CD14-positive monocyte (primary cell): ENCODE measurements at regions not wholly inside any gene's neighbourhood (a gene's known extent, or its start where the extent isn't known, plus 50 kb on each side); places are given as distances from the start of the nearest gene placed in this dataset.

Experiments used
- DNase-seq, 3 donors: peaks; one replicate each; pipeline ENCODE4 v3.0.0-alpha.2; 2011 to 2022
- H2AFZ ChIP-seq: 2 replicates; pipeline ENCODE4 v1.6.0; 2012; ENCODE audit warnings: mild to moderate bottlenecking, low read depth, low read length, inconsistent platforms; ENCODE audit not compliant: insufficient read depth, poor library complexity, severe bottlenecking
- H3K27ac ChIP-seq, 2 donors: 1 replicate in 1 of 2; 2 replicates in 1 of 2; pipeline ENCODE4 v1.5.1; 2012 to 2013; ENCODE audit warnings: low read length in 2 of 2, control low read depth in 1 of 2, inconsistent platforms in 1 of 2, low read depth in 1 of 2, mild to moderate bottlenecking in 1 of 2
- H3K27me3 ChIP-seq, 2 donors: one replicate each; pipeline versions ENCODE4 v1.6.0 to v1.6.1; 2011 to 2013; ENCODE audit warnings: low read length in 2 of 2; ENCODE audit not compliant: control insufficient read depth in 2 of 2, insufficient read depth in 2 of 2
- H3K36me3 ChIP-seq, 2 donors: replicated peaks in 1 of 2; 1 replicate in 1 of 2; 2 replicates in 1 of 2; pipeline versions ENCODE4 v1.5.1 to v1.6.1; 2012 to 2013; ENCODE audit warnings: low read length in 2 of 2, control low read depth in 1 of 2, inconsistent platforms in 1 of 2, mild to moderate bottlenecking in 1 of 2; ENCODE audit not compliant: insufficient read depth in 2 of 2, control insufficient read depth in 1 of 2
- H3K4me1 ChIP-seq, 2 donors: 1 replicate in 1 of 2; 2 replicates in 1 of 2; pipeline versions ENCODE4 v1.5.1 to v1.6.1; 2012 to 2013; ENCODE audit warnings: low read length in 2 of 2, control low read depth in 1 of 2, inconsistent platforms in 1 of 2, mild to moderate bottlenecking in 1 of 2, moderate library complexity in 1 of 2; ENCODE audit not compliant: insufficient read depth in 2 of 2, control insufficient read depth in 1 of 2
- H3K4me2 ChIP-seq: replicated peaks from 2 replicates; pipeline ENCODE3; 2012; ENCODE audit warnings: low read length, moderate library complexity, mild to moderate bottlenecking; ENCODE audit not compliant: poor library complexity, severe bottlenecking; ENCODE audit errors: extremely low read depth
- H3K4me3 ChIP-seq, 3 experiments: fragments of 200-600 bp in 1 of 3; sonication (generic) in 1 of 3; replicated peaks in 1 of 3; 1 replicate in 2 of 3; 2 replicates in 1 of 3; pipeline ENCODE4 v1.5.1; 2011 to 2013; ENCODE audit warnings: low read length in 3 of 3, mild to moderate bottlenecking in 3 of 3, control low read depth in 2 of 3, low read depth in 2 of 3, inconsistent platforms in 1 of 3, moderate library complexity in 1 of 3
- H3K79me2 ChIP-seq: 2 replicates; pipeline ENCODE4 v1.6.0; 2012; ENCODE audit warnings: mild to moderate bottlenecking, control low read depth, inconsistent platforms, low read length, moderate library complexity; ENCODE audit not compliant: insufficient read depth
- H3K9ac ChIP-seq: 2 replicates; pipeline ENCODE4 v1.6.0; 2017; ENCODE audit warnings: low read length, mild to moderate bottlenecking; ENCODE audit not compliant: insufficient read depth, poor library complexity, severe bottlenecking
- H3K9me3 ChIP-seq, 2 donors: replicated peaks in 1 of 2; 1 replicate in 1 of 2; 2 replicates in 1 of 2; pipeline versions ENCODE4 v1.5.1 to v1.6.1; 2012 to 2013; ENCODE audit warnings: low read length in 2 of 2, control low read depth in 1 of 2; ENCODE audit not compliant: control insufficient read depth in 1 of 2, insufficient read depth in 1 of 2
- H4K20me1 ChIP-seq: 2 replicates; pipeline ENCODE4 v1.6.0; 2012; ENCODE audit warnings: mild to moderate bottlenecking, low read length, control low read depth, moderate library complexity; ENCODE audit not compliant: insufficient read depth
- H3K27ac Mint-ChIP-seq, 7 donors: one replicate each; pipeline ENCODE4 v1.8.0; 2020; ENCODE audit warnings: mild to moderate bottlenecking in 7 of 7, mixed read lengths in 7 of 7, moderate library complexity in 6 of 7, inconsistent platforms in 2 of 7
- H3K27me3 Mint-ChIP-seq, 3 donors: one replicate each; pipeline ENCODE4 v1.8.0; 2021 to 2022; ENCODE audit warnings: low read depth in 3 of 3, mild to moderate bottlenecking in 3 of 3, mixed read lengths in 3 of 3, moderate library complexity in 3 of 3, inconsistent platforms in 1 of 3
- H3K36me3 Mint-ChIP-seq, 2 donors: one replicate each; pipeline ENCODE4 v1.8.0; 2020; ENCODE audit warnings: mixed read lengths in 2 of 2, inconsistent platforms in 1 of 2, mild to moderate bottlenecking in 1 of 2
- H3K4me1 Mint-ChIP-seq: one replicate; pipeline ENCODE4 v1.8.0; 2020; ENCODE audit warnings: mild to moderate bottlenecking, mixed read lengths
- H3K4me3 Mint-ChIP-seq, 2 donors: one replicate each; pipeline ENCODE4 v1.8.0; 2020; ENCODE audit warnings: mild to moderate bottlenecking in 2 of 2, mixed read lengths in 2 of 2, moderate library complexity in 1 of 2
- H3K9me3 Mint-ChIP-seq, 7 donors: one replicate each; pipeline ENCODE4 v1.8.0; 2020 to 2022; ENCODE audit warnings: mixed read lengths in 7 of 7, mild to moderate bottlenecking in 6 of 7, moderate library complexity in 6 of 7, inconsistent platforms in 2 of 7
- WGBS: methylation state at CpG from one replicate; pipeline ENCODE4 v1.1.5; 2013; ENCODE audit warnings: missing lambda C conversion rate; ENCODE audit not compliant: insufficient coverage; 5-methylcytosine and 5-hydroxymethylcytosine counted together
- intact Hi-C, 2 donors: fragments of 100-400 bp; cut with micrococcal nuclease; formaldehyde crosslinking; loops; one replicate each; pipeline versions ENCODE4 v1.15.0 to v1.15.1; 2023
- TF ChIP-seq, protein P1 (sequence below): fragments of 200-600 bp; IDR thresholded peaks from one replicate; pipeline ENCODE4 v1.8.0; 2022; ENCODE audit warnings: antibody characterized with exemption, mild to moderate bottlenecking

DNA sequence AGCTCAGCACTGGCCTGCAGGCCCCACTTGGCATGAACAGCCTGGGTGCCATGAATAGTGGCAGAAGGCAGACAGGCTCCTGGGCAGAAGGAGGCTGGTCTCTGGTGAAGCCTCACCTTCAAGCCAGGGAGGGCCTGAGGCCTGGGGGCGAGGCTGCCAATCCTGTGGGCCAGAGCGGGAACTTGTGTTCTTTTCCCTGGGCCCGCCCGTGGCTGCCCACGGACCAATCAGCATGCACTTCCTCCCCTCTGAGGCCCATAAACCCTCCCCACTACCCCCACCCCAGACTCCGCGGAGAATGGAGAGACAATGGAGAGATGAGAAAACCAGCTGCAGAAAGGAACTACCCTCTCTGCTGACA lies 283.8 kb upstream of the ROBO1 start:
- Histone ChIP-seq H2AFZ (no peak overlapping the region), H3K4me2 (no peak overlapping the region), H3K9me3 (peaks cover 5 to 19% of the 10 kb centered on the region in 2 donors), H3K4me1 (no peaks in the 10 kb centered on the region), H3K27me3 (no peaks in the 10 kb centered on the region), H3K4me3 (no peak overlapping the region), H3K36me3 (no peaks in the 10 kb centered on the region), H3K79me2 (no peaks in the 10 kb centered on the region), H3K27ac (no peak overlapping the region), H3K9ac (no peak overlapping the region), H4K20me1 (no peaks in the 10 kb centered on the region)
- TF ChIP-seq, protein P1, sequence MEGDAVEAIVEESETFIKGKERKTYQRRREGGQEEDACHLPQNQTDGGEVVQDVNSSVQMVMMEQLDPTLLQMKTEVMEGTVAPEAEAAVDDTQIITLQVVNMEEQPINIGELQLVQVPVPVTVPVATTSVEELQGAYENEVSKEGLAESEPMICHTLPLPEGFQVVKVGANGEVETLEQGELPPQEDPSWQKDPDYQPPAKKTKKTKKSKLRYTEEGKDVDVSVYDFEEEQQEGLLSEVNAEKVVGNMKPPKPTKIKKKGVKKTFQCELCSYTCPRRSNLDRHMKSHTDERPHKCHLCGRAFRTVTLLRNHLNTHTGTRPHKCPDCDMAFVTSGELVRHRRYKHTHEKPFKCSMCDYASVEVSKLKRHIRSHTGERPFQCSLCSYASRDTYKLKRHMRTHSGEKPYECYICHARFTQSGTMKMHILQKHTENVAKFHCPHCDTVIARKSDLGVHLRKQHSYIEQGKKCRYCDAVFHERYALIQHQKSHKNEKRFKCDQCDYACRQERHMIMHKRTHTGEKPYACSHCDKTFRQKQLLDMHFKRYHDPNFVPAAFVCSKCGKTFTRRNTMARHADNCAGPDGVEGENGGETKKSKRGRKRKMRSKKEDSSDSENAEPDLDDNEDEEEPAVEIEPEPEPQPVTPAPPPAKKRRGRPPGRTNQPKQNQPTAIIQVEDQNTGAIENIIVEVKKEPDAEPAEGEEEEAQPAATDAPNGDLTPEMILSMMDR, result no peak
- intact Hi-C loops, result no loop called here
- H3K27ac Mint-ChIP-seq, result no peak overlapping the region
- peaks cover 0 to 10% (median 0%) of the 10 kb centered on the region in 7 donors for H3K9me3 Mint-ChIP-seq
- H3K27me3 Mint-ChIP-seq, result no peaks in the 10 kb centered on the region
- H3K4me1 Mint-ChIP-seq, result no peaks in the 10 kb centered on the region
- no peak for DNase-seq
- H3K36me3 Mint-ChIP-seq, result no peaks in the 10 kb centered on the region
- 100% methylated on average over 3 of the region's 7 CpGs for WGBS
- no peak overlapping the region for H3K4me3 Mint-ChIP-seq

DNA sequence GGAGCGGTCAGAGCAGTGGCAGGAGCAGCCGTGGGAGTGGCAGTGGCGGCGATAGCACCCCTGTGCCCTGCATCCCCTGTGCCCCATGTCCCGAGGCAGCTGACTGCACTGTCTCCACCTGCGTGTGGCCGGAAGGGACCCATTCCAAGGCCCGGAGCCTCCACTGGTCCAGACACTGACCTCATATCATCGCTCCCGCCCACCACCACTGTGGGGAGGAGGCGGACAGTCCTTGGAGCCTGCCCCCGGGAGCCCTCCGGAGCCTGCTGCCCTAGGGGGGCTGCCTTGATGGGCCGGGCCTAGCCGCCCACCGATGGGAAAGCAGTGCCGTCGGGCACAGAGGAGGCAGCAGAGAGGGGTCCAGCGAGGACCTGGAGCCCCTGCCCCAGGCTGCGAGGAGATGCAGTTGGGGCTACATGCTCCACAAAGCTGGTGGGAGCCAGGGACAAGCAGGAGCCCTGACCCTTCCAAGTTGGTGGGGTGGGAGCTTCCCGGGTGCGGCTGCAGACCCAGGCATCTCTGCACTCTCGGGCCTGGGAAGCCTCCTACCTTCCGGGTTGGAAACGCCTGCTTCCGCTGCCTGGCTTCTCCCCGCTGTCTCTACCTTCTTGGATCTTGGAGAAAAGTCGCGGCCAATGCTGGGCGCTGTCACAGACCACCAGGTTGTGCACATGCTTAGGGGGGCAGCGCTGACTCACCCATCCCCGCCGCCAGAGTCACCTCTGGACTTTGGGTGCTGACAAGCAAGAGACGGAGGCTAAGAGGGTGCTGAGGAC lies 283.2 kb upstream of the ROBO1 start:
- Histone ChIP-seq H3K9ac (no peak overlapping the region), H2AFZ (no peak overlapping the region), H3K79me2 (no peaks in the 10 kb centered on the region), H3K9me3 (peaks cover 5 to 19% of the 10 kb centered on the region in 2 donors), H3K27ac (no peak overlapping the region), H3K4me2 (no peak overlapping the region), H3K4me3 (no peak overlapping the region), H3K27me3 (no peaks in the 10 kb centered on the region), H4K20me1 (no peaks in the 10 kb centered on the region), H3K36me3 (no peaks in the 10 kb centered on the region), H3K4me1 (no peaks in the 10 kb centered on the region)
- Mint-ChIP-seq H3K4me3 (no peak overlapping the region), H3K36me3 (no peaks in the 10 kb centered on the region), H3K4me1 (no peaks in the 10 kb centered on the region), H3K27me3 (no peaks in the 10 kb centered on the region), H3K27ac (no peak overlapping the region), H3K9me3 (peaks cover 0 to 10% (median 0%) of the 10 kb centered on the region in 7 donors)
- intact Hi-C loops, result no loop called here
- WGBS, result 93% methylated on average over 33 of the region's 34 CpGs
- TF ChIP-seq, protein P1, result no peak
- DNase-seq, result no peak
